ENCODE measurements at regions not wholly inside any gene's neighbourhood (a gene's known extent, or its start where the extent isn't known, plus 50 kb on each side); places are given as distances from the start of the nearest gene placed in this dataset.
"Not testable (repeated sequence)": the region's sequence is repeated elsewhere in the genome, so short reads cannot be mapped to it uniquely, and the experiment has no call there.

GRCh38 chr1:181911715-181912114 lies 149.8 kb downstream of the ZNF648 start:
- no peak overlapping the region for H3K27ac ChIP-seq (ENCODE audit: low read depth, low read length)
- 96% methylated on average over 1 of the region's 1 CpG for WGBS
- H3K4me1 ChIP-seq (ENCODE audit: insufficient read depth, low read length) = no peaks in the 10 kb centered on the region
- H3K36me3 ChIP-seq (ENCODE audit: insufficient read depth, low read length) = no peaks in the 10 kb centered on the region
- no peak overlapping the region for H3K4me3 ChIP-seq (ENCODE audit: low read length)
- H3K9ac ChIP-seq (ENCODE audit: low read depth, low read length) = no peak overlapping the region
- no peaks in the 10 kb centered on the region for H3K27me3 ChIP-seq (ENCODE audit: insufficient read depth, low read length)
- H3K9me3 ChIP-seq (ENCODE audit: insufficient read depth, low read depth, low read length) = no peaks in the 10 kb centered on the region

DNA sequence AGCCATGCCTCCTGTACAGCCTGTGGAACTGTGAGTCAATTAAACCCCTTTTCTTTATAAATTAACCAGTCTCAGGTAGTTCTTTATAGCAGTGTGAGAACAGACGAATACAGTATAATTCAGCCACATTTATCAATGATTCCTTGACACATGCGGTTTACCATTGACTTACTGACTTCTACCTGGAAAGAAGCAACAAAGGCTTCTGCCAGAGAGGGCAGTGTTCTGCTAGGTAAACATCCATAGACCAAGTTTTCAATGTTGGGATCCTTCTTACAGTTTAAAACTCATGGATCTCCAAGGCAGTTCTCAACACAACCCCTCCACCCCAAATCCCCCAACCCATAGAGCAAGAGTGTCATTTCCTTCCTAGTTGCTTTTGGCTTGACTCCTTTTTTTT lies 150.6 kb downstream of the ZNF648 start:
- Histone ChIP-seq H3K4me3 (ENCODE audit: low read length) (no peak overlapping the region), H3K36me3 (ENCODE audit: insufficient read depth, low read length) (no peaks in the 10 kb centered on the region), H3K9me3 (ENCODE audit: insufficient read depth, low read depth, low read length) (no peaks in the 10 kb centered on the region), H3K27ac (ENCODE audit: low read depth, low read length) (no peak overlapping the region), H3K9ac (ENCODE audit: low read depth, low read length) (no peak overlapping the region), H3K27me3 (ENCODE audit: insufficient read depth, low read length) (peaks cover 4% of the 10 kb centered on the region; the same call in 1 of the 2 replicates), H3K4me1 (ENCODE audit: insufficient read depth, low read length) (no peaks in the 10 kb centered on the region)
- 91% methylated on average over 2 of the region's 2 CpGs for WGBS

- Histone ChIP-seq H3K27me3 (ENCODE audit: insufficient read depth, low read length) (peaks cover 4% of the 10 kb centered on the region; the same call in 1 of the 2 replicates), H3K4me1 (ENCODE audit: insufficient read depth, low read length) (no peaks in the 10 kb centered on the region), H3K36me3 (ENCODE audit: insufficient read depth, low read length) (no peaks in the 10 kb centered on the region), H3K9me3 (ENCODE audit: insufficient read depth, low read depth, low read length) (no peaks in the 10 kb centered on the region), H3K9ac (ENCODE audit: low read depth, low read length) (no peak overlapping the region), H3K4me3 (ENCODE audit: low read length) (no peak overlapping the region), H3K27ac (ENCODE audit: low read depth, low read length) (no peak overlapping the region)
- WGBS = 90% methylated on average over 1 of the region's 1 CpG
These were observed 152.5 kb downstream of the ZNF648 start for GRCh38 chr1:181909010-181909409.

DNA sequence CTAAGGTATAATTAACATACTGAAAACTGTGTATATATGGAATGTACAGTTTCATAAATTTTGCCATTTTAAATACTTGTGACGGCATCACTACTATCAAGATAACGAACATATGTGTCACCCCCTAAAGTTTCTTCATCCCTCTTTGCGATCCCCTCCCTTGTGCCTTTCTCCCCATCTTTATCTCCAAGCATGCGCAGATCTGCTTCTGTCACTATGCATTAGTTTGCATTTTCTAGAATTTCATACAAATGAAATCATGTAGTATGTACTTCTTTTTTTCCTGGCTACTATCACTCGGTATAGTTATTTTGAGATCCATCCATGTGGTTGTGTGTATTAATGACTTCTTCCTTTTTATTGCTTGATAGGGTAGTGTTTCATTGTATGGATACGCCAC lies 154.9 kb downstream of the ZNF648 start:
- no peaks in the 10 kb centered on the region for H3K9me3 ChIP-seq (ENCODE audit: insufficient read depth, low read depth, low read length)
- no peaks in the 10 kb centered on the region for H3K36me3 ChIP-seq (ENCODE audit: insufficient read depth, low read length)
- H3K27me3 ChIP-seq (ENCODE audit: insufficient read depth, low read length) = peaks cover 4% of the 10 kb centered on the region; the same call in 1 of the 2 replicates
- H3K9ac ChIP-seq (ENCODE audit: low read depth, low read length) = no peak overlapping the region
- no peak overlapping the region for H3K27ac ChIP-seq (ENCODE audit: low read depth, low read length)
- no peaks in the 10 kb centered on the region for H3K4me1 ChIP-seq (ENCODE audit: insufficient read depth, low read length)
- 98% methylated on average over 6 of the region's 6 CpGs for WGBS
- H3K4me3 ChIP-seq (ENCODE audit: low read length) = no peak overlapping the region

- H3K4me1 ChIP-seq (ENCODE audit: insufficient read depth, low read length) = no peaks in the 10 kb centered on the region
- H3K4me3 ChIP-seq (ENCODE audit: low read length) = no peak overlapping the region
- H3K9ac ChIP-seq (ENCODE audit: low read depth, low read length) = no peak overlapping the region
- 90% methylated on average over 2 of the region's 2 CpGs for WGBS
- H3K36me3 ChIP-seq (ENCODE audit: insufficient read depth, low read length) = no peaks in the 10 kb centered on the region
- H3K9me3 ChIP-seq (ENCODE audit: insufficient read depth, low read depth, low read length) = no peaks in the 10 kb centered on the region
- no peak overlapping the region for H3K27ac ChIP-seq (ENCODE audit: low read depth, low read length)
- peaks cover 4% of the 10 kb centered on the region; the same call in 1 of the 2 replicates for H3K27me3 ChIP-seq (ENCODE audit: insufficient read depth, low read length)
These were observed 155.4 kb downstream of the ZNF648 start for GRCh38 chr1:181905944-181906597.

- Histone ChIP-seq H3K9ac (ENCODE audit: low read depth, low read length) (no peak overlapping the region), H3K4me3 (ENCODE audit: low read length) (no peak overlapping the region), H3K27ac (ENCODE audit: low read depth, low read length) (no peak overlapping the region), H3K27me3 (ENCODE audit: insufficient read depth, low read length) (no peaks in the 10 kb centered on the region), H3K9me3 (ENCODE audit: insufficient read depth, low read depth, low read length) (peaks cover 2% of the 10 kb centered on the region; the same call in 1 of the 2 replicates), H3K4me1 (ENCODE audit: insufficient read depth, low read length) (no peaks in the 10 kb centered on the region), H3K36me3 (ENCODE audit: insufficient read depth, low read length) (no peaks in the 10 kb centered on the region)
These were observed 162.7 kb downstream of the ZNF648 start for GRCh38 chr1:181898773-181899172.

DNA sequence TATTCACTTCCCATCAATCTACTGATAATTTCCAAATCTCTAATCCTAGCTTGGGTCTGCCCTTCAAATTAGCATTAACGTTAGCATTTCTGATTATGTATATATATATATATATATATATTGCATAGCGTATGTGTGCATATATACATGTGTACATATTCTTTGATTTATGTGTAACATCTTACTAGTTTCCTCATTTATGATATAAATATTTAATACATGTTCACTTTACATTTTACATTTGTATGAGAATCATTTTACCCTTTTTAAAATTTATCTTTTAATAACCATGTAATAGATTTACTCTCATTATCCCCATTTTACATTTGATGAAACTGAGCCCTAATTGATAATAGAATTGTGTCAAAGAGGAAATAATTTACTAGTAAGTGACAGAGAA lies 164.7 kb downstream of the ZNF648 start:
- Histone ChIP-seq H3K36me3 (ENCODE audit: insufficient read depth, low read length) (no peaks in the 10 kb centered on the region), H3K27me3 (ENCODE audit: insufficient read depth, low read length) (no peaks in the 10 kb centered on the region), H3K4me3 (ENCODE audit: low read length) (no peak overlapping the region), H3K4me1 (ENCODE audit: insufficient read depth, low read length) (no peaks in the 10 kb centered on the region), H3K9me3 (ENCODE audit: insufficient read depth, low read depth, low read length) (peaks cover 3% of the 10 kb centered on the region; the same call in 1 of the 2 replicates), H3K9ac (ENCODE audit: low read depth, low read length) (no peak overlapping the region), H3K27ac (ENCODE audit: low read depth, low read length) (no peak overlapping the region)
- WGBS = no CpG with 5 or more reads among the region's 2 CpGs

- WGBS = 93% methylated on average over 5 of the region's 5 CpGs
- no peaks in the 10 kb centered on the region for H3K27me3 ChIP-seq (ENCODE audit: insufficient read depth, low read length)
- H3K9ac ChIP-seq (ENCODE audit: low read depth, low read length) = no peak overlapping the region
- no peaks in the 10 kb centered on the region for H3K4me1 ChIP-seq (ENCODE audit: insufficient read depth, low read length)
- H3K36me3 ChIP-seq (ENCODE audit: insufficient read depth, low read length) = no peaks in the 10 kb centered on the region
- H3K9me3 ChIP-seq (ENCODE audit: insufficient read depth, low read depth, low read length) = peaks cover 3% of the 10 kb centered on the region; the same call in 1 of the 2 replicates
- H3K27ac ChIP-seq (ENCODE audit: low read depth, low read length) = no peak overlapping the region
- H3K4me3 ChIP-seq (ENCODE audit: low read length) = no peak overlapping the region
These were observed 167.1 kb downstream of the ZNF648 start for GRCh38 chr1:181894439-181894859.

DNA sequence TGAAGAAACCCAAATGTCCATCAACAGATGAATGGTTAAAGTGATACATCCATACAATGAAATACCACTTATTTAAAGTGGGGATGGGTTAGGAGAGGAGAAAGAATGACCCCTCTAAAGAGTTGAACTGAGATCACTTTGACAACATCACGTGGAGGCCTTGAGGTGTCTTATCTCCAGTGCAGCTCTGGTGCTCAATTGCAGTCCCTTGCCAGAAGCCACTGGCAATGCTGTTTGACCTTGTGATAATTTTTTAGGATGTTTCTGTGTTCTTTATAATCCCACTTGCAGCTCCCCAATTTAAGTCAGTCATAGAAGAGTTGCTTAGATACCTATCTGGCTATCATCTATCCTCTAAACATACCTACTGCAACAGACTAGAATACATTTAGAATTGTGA lies 167.6 kb downstream of the ZNF648 start:
- H3K27me3 ChIP-seq (ENCODE audit: insufficient read depth, low read length) = no peaks in the 10 kb centered on the region
- 76% methylated on average over 1 of the region's 1 CpG for WGBS
- H3K36me3 ChIP-seq (ENCODE audit: insufficient read depth, low read length) = no peaks in the 10 kb centered on the region
- no peak overlapping the region for H3K27ac ChIP-seq (ENCODE audit: low read depth, low read length)
- no peak overlapping the region for H3K9ac ChIP-seq (ENCODE audit: low read depth, low read length)
- no peak overlapping the region for H3K4me3 ChIP-seq (ENCODE audit: low read length)
- peaks cover 3% of the 10 kb centered on the region; the same call in 1 of the 2 replicates for H3K9me3 ChIP-seq (ENCODE audit: insufficient read depth, low read depth, low read length)
- H3K4me1 ChIP-seq (ENCODE audit: insufficient read depth, low read length) = no peaks in the 10 kb centered on the region

- not testable (repeated sequence) for H3K27me3 ChIP-seq (ENCODE audit: insufficient read depth, low read length); H3K4me3 ChIP-seq (ENCODE audit: low read length); H3K27ac ChIP-seq (ENCODE audit: low read depth, low read length); H3K36me3 ChIP-seq (ENCODE audit: insufficient read depth, low read length); H3K4me1 ChIP-seq (ENCODE audit: insufficient read depth, low read length); H3K9ac ChIP-seq (ENCODE audit: low read depth, low read length); H3K9me3 ChIP-seq (ENCODE audit: insufficient read depth, low read depth, low read length)
These were observed 168.4 kb downstream of the ZNF648 start for GRCh38 chr1:181893150-181893549.

- Histone ChIP-seq H3K27me3 (ENCODE audit: insufficient read depth, low read length) (no peaks in the 10 kb centered on the region), H3K27ac (ENCODE audit: low read depth, low read length) (no peak overlapping the region), H3K9ac (ENCODE audit: low read depth, low read length) (no peak overlapping the region), H3K4me1 (ENCODE audit: insufficient read depth, low read length) (no peaks in the 10 kb centered on the region), H3K36me3 (ENCODE audit: insufficient read depth, low read length) (no peaks in the 10 kb centered on the region), H3K9me3 (ENCODE audit: insufficient read depth, low read depth, low read length) (peaks cover 8% of the 10 kb centered on the region; the same call in 1 of the 2 replicates), H3K4me3 (ENCODE audit: low read length) (no peak overlapping the region)
- 93% methylated on average over 3 of the region's 3 CpGs for WGBS
These were observed 188.9 kb downstream of the ZNF648 start for GRCh38 chr1:181872562-181872961.

GRCh38 chr1:181863736-181864135 lies 197.8 kb downstream of the ZNF648 start:
- Histone ChIP-seq H3K36me3 (ENCODE audit: insufficient read depth, low read length) (no peaks in the 10 kb centered on the region), H3K9ac (ENCODE audit: low read depth, low read length) (no peak overlapping the region), H3K9me3 (ENCODE audit: insufficient read depth, low read depth, low read length) (peaks cover 16% of the 10 kb centered on the region), H3K27ac (ENCODE audit: low read depth, low read length) (no peak overlapping the region), H3K4me3 (ENCODE audit: low read length) (no peak overlapping the region), H3K27me3 (ENCODE audit: insufficient read depth, low read length) (no peaks in the 10 kb centered on the region), H3K4me1 (ENCODE audit: insufficient read depth, low read length) (no peaks in the 10 kb centered on the region)
- WGBS = 95% methylated on average over 1 of the region's 1 CpG
